ENCODE measurements at regions not wholly inside any gene's neighbourhood (a gene's known extent, or its start where the extent isn't known, plus 50 kb on each side); places are given as distances from the start of the nearest gene placed in this dataset.
A peak's percentile ranks its signal among the peaks of the same experiment; 100 is the strongest.
"Not testable (repeated sequence)": the region's sequence is repeated elsewhere in the genome, so short reads cannot be mapped to it uniquely, and the experiment has no call there.

DNA sequence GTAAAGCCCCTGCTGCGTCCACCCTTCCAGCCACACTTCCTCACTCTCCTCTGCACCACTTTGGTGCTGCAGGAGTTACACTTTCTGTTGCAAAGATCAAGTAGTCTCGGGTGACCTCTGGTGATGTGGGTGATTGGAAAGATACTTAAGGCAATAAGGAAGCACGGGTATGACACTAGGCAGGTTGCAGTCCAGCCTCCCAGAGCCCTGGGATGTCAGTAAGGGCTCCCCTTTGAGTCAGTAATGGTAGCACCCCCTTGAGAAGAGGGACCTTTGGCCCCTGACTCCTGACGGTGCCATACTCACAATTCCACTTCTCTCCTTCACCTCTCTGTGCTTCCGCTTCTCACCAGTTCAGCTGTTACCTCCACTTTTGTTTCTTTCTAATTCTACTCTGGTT lies 84.1 kb upstream of the KIF2A start:
- ATAC-seq (ENCODE audit: insufficient read depth, low read depth); H3K9me3 ChIP-seq (ENCODE audit: insufficient read depth, low read length, severe bottlenecking); H3K4me3 ChIP-seq (ENCODE audit: low read depth in 1 of 2, low read length in 2 of 2); H3K4me1 ChIP-seq (ENCODE audit: insufficient read depth, low read length); H3K27ac ChIP-seq (ENCODE audit: low read length); DNase-seq; H3K79me2 ChIP-seq (ENCODE audit: insufficient read depth, low read length); H3K36me3 ChIP-seq (ENCODE audit: insufficient read depth, low read length); H3K4me2 ChIP-seq (ENCODE audit: insufficient read depth, low read length); H2AFZ ChIP-seq (ENCODE audit: low read depth, low read length); H3K9ac ChIP-seq (ENCODE audit: low read depth, low read length); H4K20me1 ChIP-seq (ENCODE audit: insufficient read depth, low read length); H3K27me3 ChIP-seq (ENCODE audit: insufficient read depth, low read length, poor library complexity): not testable (repeated sequence)

GRCh38 chr5:62222305-62222704 lies 83.7 kb upstream of the KIF2A start:
- H3K27me3 ChIP-seq (ENCODE audit: insufficient read depth, low read length, poor library complexity); DNase-seq; H3K36me3 ChIP-seq (ENCODE audit: insufficient read depth, low read length); ATAC-seq (ENCODE audit: insufficient read depth, low read depth); H3K9ac ChIP-seq (ENCODE audit: low read depth, low read length); H3K4me1 ChIP-seq (ENCODE audit: insufficient read depth, low read length); H3K4me3 ChIP-seq (ENCODE audit: low read depth in 1 of 2, low read length in 2 of 2); H3K79me2 ChIP-seq (ENCODE audit: insufficient read depth, low read length); H3K27ac ChIP-seq (ENCODE audit: low read length); H3K9me3 ChIP-seq (ENCODE audit: insufficient read depth, low read length, severe bottlenecking); H4K20me1 ChIP-seq (ENCODE audit: insufficient read depth, low read length); H2AFZ ChIP-seq (ENCODE audit: low read depth, low read length); H3K4me2 ChIP-seq (ENCODE audit: insufficient read depth, low read length): not testable (repeated sequence)

GRCh38 chr5:62223312-62223670 lies 82.7 kb upstream of the KIF2A start:
- not testable (repeated sequence) for H3K9ac ChIP-seq (ENCODE audit: low read depth, low read length); H3K4me3 ChIP-seq (ENCODE audit: low read depth in 1 of 2, low read length in 2 of 2); H3K4me2 ChIP-seq (ENCODE audit: insufficient read depth, low read length)

GRCh38 chr5:62224987-62225601 lies 80.9 kb upstream of the KIF2A start:
- not testable (repeated sequence) for H3K4me1 ChIP-seq (ENCODE audit: insufficient read depth, low read length); H3K27ac ChIP-seq (ENCODE audit: low read length); H4K20me1 ChIP-seq (ENCODE audit: insufficient read depth, low read length); H3K4me3 ChIP-seq (ENCODE audit: low read depth in 1 of 2, low read length in 2 of 2); H3K27me3 ChIP-seq (ENCODE audit: insufficient read depth, low read length, poor library complexity); H3K9me3 ChIP-seq (ENCODE audit: insufficient read depth, low read length, severe bottlenecking); DNase-seq; H3K9ac ChIP-seq (ENCODE audit: low read depth, low read length); ATAC-seq (ENCODE audit: insufficient read depth, low read depth); H2AFZ ChIP-seq (ENCODE audit: low read depth, low read length); H3K36me3 ChIP-seq (ENCODE audit: insufficient read depth, low read length); H3K79me2 ChIP-seq (ENCODE audit: insufficient read depth, low read length); H3K4me2 ChIP-seq (ENCODE audit: insufficient read depth, low read length)
- TF ChIP-seq, protein P1, sequence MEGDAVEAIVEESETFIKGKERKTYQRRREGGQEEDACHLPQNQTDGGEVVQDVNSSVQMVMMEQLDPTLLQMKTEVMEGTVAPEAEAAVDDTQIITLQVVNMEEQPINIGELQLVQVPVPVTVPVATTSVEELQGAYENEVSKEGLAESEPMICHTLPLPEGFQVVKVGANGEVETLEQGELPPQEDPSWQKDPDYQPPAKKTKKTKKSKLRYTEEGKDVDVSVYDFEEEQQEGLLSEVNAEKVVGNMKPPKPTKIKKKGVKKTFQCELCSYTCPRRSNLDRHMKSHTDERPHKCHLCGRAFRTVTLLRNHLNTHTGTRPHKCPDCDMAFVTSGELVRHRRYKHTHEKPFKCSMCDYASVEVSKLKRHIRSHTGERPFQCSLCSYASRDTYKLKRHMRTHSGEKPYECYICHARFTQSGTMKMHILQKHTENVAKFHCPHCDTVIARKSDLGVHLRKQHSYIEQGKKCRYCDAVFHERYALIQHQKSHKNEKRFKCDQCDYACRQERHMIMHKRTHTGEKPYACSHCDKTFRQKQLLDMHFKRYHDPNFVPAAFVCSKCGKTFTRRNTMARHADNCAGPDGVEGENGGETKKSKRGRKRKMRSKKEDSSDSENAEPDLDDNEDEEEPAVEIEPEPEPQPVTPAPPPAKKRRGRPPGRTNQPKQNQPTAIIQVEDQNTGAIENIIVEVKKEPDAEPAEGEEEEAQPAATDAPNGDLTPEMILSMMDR (IDR thresholded peaks at IDR 0.05; ENCODE audit: borderline replicate concordance, extremely low read depth, low read length, poor library complexity, severe bottlenecking) = peak; percentile 38

More at GRCh38 chr5:62223312-62223670, 82.7 kb upstream of the KIF2A start:
- not testable (repeated sequence) for H3K27me3 ChIP-seq (ENCODE audit: insufficient read depth, low read length, poor library complexity); H3K27ac ChIP-seq (ENCODE audit: low read length); H3K4me1 ChIP-seq (ENCODE audit: insufficient read depth, low read length); H3K9me3 ChIP-seq (ENCODE audit: insufficient read depth, low read length, severe bottlenecking); H2AFZ ChIP-seq (ENCODE audit: low read depth, low read length); H3K36me3 ChIP-seq (ENCODE audit: insufficient read depth, low read length); H4K20me1 ChIP-seq (ENCODE audit: insufficient read depth, low read length); H3K79me2 ChIP-seq (ENCODE audit: insufficient read depth, low read length)
- ATAC-seq (ENCODE audit: insufficient read depth, low read depth) = peak; percentile 100
- TF ChIP-seq, protein P1 (IDR thresholded peaks at IDR 0.05; ENCODE audit: borderline replicate concordance, extremely low read depth, low read length, poor library complexity, severe bottlenecking) = peak; percentile 43
- peak; percentile 75 for DNase-seq

DNA sequence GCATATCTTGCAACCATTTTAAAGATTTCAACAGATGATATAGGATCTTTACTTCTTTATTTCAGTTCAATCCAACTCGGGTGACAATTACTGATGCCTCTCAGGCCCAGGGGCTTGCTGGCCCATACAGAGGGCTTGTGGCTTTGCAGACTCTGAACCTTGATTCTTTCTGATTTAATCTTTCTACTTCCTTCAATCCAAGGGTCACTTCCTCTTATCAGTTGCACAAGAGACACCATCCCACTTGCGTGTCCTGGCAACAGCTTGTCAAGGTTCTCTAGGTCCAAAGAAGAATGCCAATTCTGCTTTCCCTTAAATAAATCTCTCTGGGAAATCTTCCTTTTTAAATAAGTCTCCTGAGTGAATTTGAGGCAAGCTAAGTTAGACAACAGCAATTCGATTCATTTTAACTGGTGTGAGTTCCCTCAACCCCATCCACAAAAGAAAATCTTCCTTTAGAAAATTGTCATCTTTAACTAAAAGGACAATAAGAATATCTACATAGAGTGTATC lies 75.1 kb upstream of the KIF2A start:
- DNase-seq; H3K4me1 ChIP-seq (ENCODE audit: insufficient read depth, low read length); H3K9me3 ChIP-seq (ENCODE audit: insufficient read depth, low read length, severe bottlenecking); H3K36me3 ChIP-seq (ENCODE audit: insufficient read depth, low read length); H3K79me2 ChIP-seq (ENCODE audit: insufficient read depth, low read length); ATAC-seq (ENCODE audit: insufficient read depth, low read depth); H3K4me2 ChIP-seq (ENCODE audit: insufficient read depth, low read length); H3K9ac ChIP-seq (ENCODE audit: low read depth, low read length); H3K4me3 ChIP-seq (ENCODE audit: low read depth in 1 of 2, low read length in 2 of 2); H3K27ac ChIP-seq (ENCODE audit: low read length); H4K20me1 ChIP-seq (ENCODE audit: insufficient read depth, low read length); H2AFZ ChIP-seq (ENCODE audit: low read depth, low read length); H3K27me3 ChIP-seq (ENCODE audit: insufficient read depth, low read length, poor library complexity): not testable (repeated sequence)
